Testis (tissue), 2 donors: ENCODE measurements at regions not wholly inside any gene's neighbourhood (a gene's known extent, or its start where the extent isn't known, plus 50 kb on each side); places are given as distances from the start of the nearest gene placed in this dataset.

Experiments used
- POLR2A ChIP-seq: fragments of 450-650 bp; IDR thresholded peaks from one replicate; pipeline ENCODE4 v1.6.1; 2017; ENCODE audit warnings: antibody characterized with exemption, mild to moderate bottlenecking, moderate library complexity
- TF ChIP-seq, protein P1 (sequence below), 3 experiments: fragments of 450-650 bp in 2 of 3; fragments of 200-600 bp in 1 of 3; sonication (generic) in 1 of 3; IDR thresholded peaks; one replicate each; pipeline ENCODE4 v1.5.1; 2016 to 2019; ENCODE audit warnings: antibody characterized with exemption in 3 of 3, mild to moderate bottlenecking in 2 of 3, moderate library complexity in 1 of 3

DNA sequence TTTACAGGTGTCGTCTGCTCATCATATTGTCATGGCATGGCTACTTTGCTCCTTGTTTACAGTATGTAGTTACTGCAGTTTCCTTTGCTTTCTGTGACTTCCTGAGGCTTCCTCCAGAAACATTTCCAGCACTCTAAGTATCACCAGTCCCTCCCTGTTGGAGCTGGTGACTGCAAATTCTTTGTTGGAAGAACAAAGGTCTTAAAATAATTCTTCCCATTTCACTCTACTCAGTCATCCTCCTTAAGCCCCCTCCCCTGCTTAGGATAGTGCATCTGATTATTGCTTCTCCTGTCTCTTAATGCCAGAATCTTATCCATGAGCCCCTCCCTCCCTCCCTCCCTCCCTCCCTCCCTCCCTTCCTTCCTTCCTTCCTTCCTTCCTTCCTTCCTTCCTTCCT lies 72.0 kb downstream of the C3orf38 start:
- TF ChIP-seq, protein P1, sequence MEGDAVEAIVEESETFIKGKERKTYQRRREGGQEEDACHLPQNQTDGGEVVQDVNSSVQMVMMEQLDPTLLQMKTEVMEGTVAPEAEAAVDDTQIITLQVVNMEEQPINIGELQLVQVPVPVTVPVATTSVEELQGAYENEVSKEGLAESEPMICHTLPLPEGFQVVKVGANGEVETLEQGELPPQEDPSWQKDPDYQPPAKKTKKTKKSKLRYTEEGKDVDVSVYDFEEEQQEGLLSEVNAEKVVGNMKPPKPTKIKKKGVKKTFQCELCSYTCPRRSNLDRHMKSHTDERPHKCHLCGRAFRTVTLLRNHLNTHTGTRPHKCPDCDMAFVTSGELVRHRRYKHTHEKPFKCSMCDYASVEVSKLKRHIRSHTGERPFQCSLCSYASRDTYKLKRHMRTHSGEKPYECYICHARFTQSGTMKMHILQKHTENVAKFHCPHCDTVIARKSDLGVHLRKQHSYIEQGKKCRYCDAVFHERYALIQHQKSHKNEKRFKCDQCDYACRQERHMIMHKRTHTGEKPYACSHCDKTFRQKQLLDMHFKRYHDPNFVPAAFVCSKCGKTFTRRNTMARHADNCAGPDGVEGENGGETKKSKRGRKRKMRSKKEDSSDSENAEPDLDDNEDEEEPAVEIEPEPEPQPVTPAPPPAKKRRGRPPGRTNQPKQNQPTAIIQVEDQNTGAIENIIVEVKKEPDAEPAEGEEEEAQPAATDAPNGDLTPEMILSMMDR (IDR thresholded peaks at IDR 0.05) = no peak
- TF ChIP-seq POLR2A = no peak
